BLaER1 treated with 17β-estradiol and CSF1 and Interleukin-3, amounts not matched to agents 10 nM and 100 nM (cell line): ENCODE measurements at regions not wholly inside any gene's neighbourhood (a gene's known extent, or its start where the extent isn't known, plus 50 kb on each side); places are given as distances from the start of the nearest gene placed in this dataset.

ENCODE experiments used
- H3K27ac ChIP-seq, 11 experiments: shearing (Covaris generic); formaldehyde crosslinking; 2 replicates each; pipeline ENCODE4 v1.8.1; 2022
- H3K27me3 ChIP-seq, 11 experiments: shearing (Covaris generic); formaldehyde crosslinking; 2 replicates each; pipeline ENCODE4 v1.8.1; 2022
- H3K36me3 ChIP-seq, 11 experiments: shearing (Covaris generic); formaldehyde crosslinking; 2 replicates each; pipeline ENCODE4 v1.8.1; 2022
- H3K4me1 ChIP-seq, 10 experiments: shearing (Covaris generic); formaldehyde crosslinking; 2 replicates each; pipeline ENCODE4 v1.8.1; 2022
- H3K4me2 ChIP-seq, 11 experiments: shearing (Covaris generic); formaldehyde crosslinking; 2 replicates each; pipeline ENCODE4 v1.8.1; 2022
- H3K4me3 ChIP-seq, 10 experiments: shearing (Covaris generic); formaldehyde crosslinking; 2 replicates each; pipeline ENCODE4 v1.8.1; 2022
- H3K9ac ChIP-seq, 11 experiments: shearing (Covaris generic); formaldehyde crosslinking; 2 replicates each; pipeline ENCODE4 v1.8.1; 2022
- H3K9me3 ChIP-seq, 11 experiments: shearing (Covaris generic); formaldehyde crosslinking; replicated peaks in 1 of 11; 2 replicates each; pipeline ENCODE4 v1.8.1; 2022
- H4K20me1 ChIP-seq, 11 experiments: shearing (Covaris generic); formaldehyde crosslinking; 2 replicates each; pipeline ENCODE4 v1.8.1; 2022
- Cebpa-rat ChIP-seq, 11 experiments: shearing (Covaris generic); IDR thresholded peaks; 2 replicates each; pipeline ENCODE4 v1.8.1; 2022

- no peak overlapping the region for H3K9ac ChIP-seq
- no peak overlapping the region for H3K27ac ChIP-seq
- TF ChIP-seq Cebpa-rat (IDR thresholded peaks at IDR 0.05) = no peak
Observed at GRCh38 chr6:141866731-141867497, 265.8 kb upstream of the GJE1 start.

GRCh38 chr6:141851063-141851462 is 281.7 kb upstream of the GJE1 start:
- H3K9me3 ChIP-seq = no peaks in the 10 kb centered on the region
- no peak overlapping the region for H3K27ac ChIP-seq
- H3K4me3 ChIP-seq = no peak overlapping the region
- no peak overlapping the region for H3K9ac ChIP-seq
- TF ChIP-seq Cebpa-rat (IDR thresholded peaks at IDR 0.05) = no peak
- no peaks in the 10 kb centered on the region for H3K36me3 ChIP-seq
- no peaks in the 10 kb centered on the region for H4K20me1 ChIP-seq
- H3K4me2 ChIP-seq = no peak overlapping the region
- H3K27me3 ChIP-seq = no peaks in the 10 kb centered on the region
- no peaks in the 10 kb centered on the region for H3K4me1 ChIP-seq

More at GRCh38 chr6:141866731-141867497, 265.8 kb upstream of the GJE1 start:
- Histone ChIP-seq H4K20me1 (no peaks in the 10 kb centered on the region), H3K9me3 (no peaks in the 10 kb centered on the region), H3K27me3 (no peaks in the 10 kb centered on the region), H3K4me1 (no peaks in the 10 kb centered on the region), H3K4me2 (no peak overlapping the region), H3K4me3 (no peak overlapping the region), H3K36me3 (no peaks in the 10 kb centered on the region)

- Histone ChIP-seq H3K9me3 (no peaks in the 10 kb centered on the region), H3K36me3 (no peaks in the 10 kb centered on the region), H3K27me3 (no peaks in the 10 kb centered on the region), H3K4me2 (no peak overlapping the region), H4K20me1 (no peaks in the 10 kb centered on the region), H3K4me3 (no peak overlapping the region), H3K27ac (no peak overlapping the region), H3K9ac (no peak overlapping the region), H3K4me1 (no peaks in the 10 kb centered on the region)
- TF ChIP-seq Cebpa-rat (IDR thresholded peaks at IDR 0.05) = no peak
Observed at GRCh38 chr6:141848029-141848890, 284.5 kb upstream of the GJE1 start.

- Histone ChIP-seq H3K27ac (no peak overlapping the region), H3K9ac (no peak overlapping the region), H3K4me1 (no peaks in the 10 kb centered on the region), H3K4me3 (no peak overlapping the region), H3K36me3 (no peaks in the 10 kb centered on the region), H3K4me2 (no peak overlapping the region), H4K20me1 (no peaks in the 10 kb centered on the region), H3K9me3 (no peaks in the 10 kb centered on the region), H3K27me3 (no peaks in the 10 kb centered on the region)
- TF ChIP-seq Cebpa-rat (IDR thresholded peaks at IDR 0.05) = no peak
Observed at GRCh38 chr6:141846639-141847038, 286.1 kb upstream of the GJE1 start.

DNA sequence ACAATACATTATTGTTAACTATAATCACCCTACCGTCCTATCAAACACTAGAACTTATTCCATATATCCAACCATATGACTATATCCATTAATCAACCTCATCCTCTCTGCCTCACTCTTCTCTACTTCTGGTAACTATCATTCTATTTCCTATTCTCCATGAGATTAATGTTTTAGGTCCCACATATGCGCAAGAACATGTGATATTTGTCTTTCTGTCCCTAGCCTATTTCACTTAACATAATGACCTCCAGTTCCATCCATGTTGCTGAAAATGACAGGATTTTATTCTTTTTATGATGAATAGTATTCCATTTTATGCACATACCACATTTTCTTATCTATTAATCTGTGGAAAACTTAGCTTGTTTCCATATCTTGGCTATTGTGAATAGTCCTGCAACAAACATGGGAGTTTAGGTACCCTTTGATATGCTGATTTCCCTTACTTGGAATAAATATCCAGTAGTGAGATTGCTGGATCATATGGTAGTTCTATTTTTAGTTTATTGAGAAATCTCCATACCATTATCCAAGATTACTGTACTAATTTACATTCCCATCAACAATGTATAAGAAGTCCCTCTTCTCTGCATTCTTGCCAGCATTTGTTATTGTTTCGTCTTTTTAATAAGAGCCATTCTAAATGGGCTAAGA is 289.4 kb upstream of the GJE1 start:
- H3K27ac ChIP-seq = no peak overlapping the region
- no peaks in the 10 kb centered on the region for H3K9me3 ChIP-seq
- no peak overlapping the region for H3K4me2 ChIP-seq
- no peaks in the 10 kb centered on the region for H3K27me3 ChIP-seq
- TF ChIP-seq Cebpa-rat (IDR thresholded peaks at IDR 0.05) = no peak
- H3K4me1 ChIP-seq = no peaks in the 10 kb centered on the region
- no peaks in the 10 kb centered on the region for H3K36me3 ChIP-seq
- H3K4me3 ChIP-seq = no peak overlapping the region
- H4K20me1 ChIP-seq = no peaks in the 10 kb centered on the region
- no peak overlapping the region for H3K9ac ChIP-seq

DNA sequence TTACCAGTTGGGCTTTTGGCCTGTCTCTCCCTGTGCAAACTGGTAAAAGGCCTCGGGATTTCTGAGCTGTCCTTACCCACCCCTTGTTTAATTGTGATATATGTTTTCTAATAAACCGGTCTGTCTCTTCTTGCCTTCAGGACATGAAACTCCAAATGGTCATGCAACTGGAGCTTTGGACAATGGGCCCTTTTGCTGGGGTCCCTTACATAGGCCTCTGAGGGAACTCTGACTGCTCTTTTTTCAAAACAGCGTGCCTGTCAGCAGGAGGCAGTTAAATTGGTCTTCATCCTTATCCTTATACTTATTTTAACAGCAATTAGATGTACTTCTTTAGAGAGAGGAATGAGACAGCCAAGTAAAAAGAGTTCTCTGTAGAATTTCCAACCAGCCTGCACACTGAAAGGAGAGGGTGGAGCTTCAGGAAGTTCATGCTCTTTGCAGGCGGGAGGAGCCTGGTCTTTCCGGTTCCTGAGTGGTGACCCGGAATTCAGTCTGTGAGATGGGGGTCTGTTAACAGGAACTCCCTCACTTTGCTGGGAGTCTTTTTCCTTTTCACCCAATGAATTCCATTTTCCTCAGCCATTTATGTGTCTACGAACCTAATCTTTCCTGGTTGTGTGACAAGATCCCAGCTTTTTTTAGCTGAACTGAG is 299.6 kb upstream of the GJE1 start:
- H3K27me3 ChIP-seq = no peaks in the 10 kb centered on the region
- H3K9me3 ChIP-seq = no peaks in the 10 kb centered on the region
- no peak overlapping the region for H3K4me3 ChIP-seq
- no peak overlapping the region for H3K4me2 ChIP-seq
- no peaks in the 10 kb centered on the region for H3K4me1 ChIP-seq
- no peak overlapping the region for H3K9ac ChIP-seq
- H3K36me3 ChIP-seq = no peaks in the 10 kb centered on the region
- no peak for TF ChIP-seq Cebpa-rat (IDR thresholded peaks at IDR 0.05)
- no peaks in the 10 kb centered on the region for H4K20me1 ChIP-seq
- no peak overlapping the region for H3K27ac ChIP-seq

- H3K27ac ChIP-seq = no peak overlapping the region
- H3K27me3 ChIP-seq = no peaks in the 10 kb centered on the region
- no peak overlapping the region for H3K4me3 ChIP-seq
- no peaks in the 10 kb centered on the region for H3K4me1 ChIP-seq
- H3K4me2 ChIP-seq = no peak overlapping the region
- no peaks in the 10 kb centered on the region for H4K20me1 ChIP-seq
- H3K36me3 ChIP-seq = no peaks in the 10 kb centered on the region
- no peak overlapping the region for H3K9ac ChIP-seq
- no peak for TF ChIP-seq Cebpa-rat (IDR thresholded peaks at IDR 0.05)
- H3K9me3 ChIP-seq = no peaks in the 10 kb centered on the region
Observed at GRCh38 chr6:141830530-141830929, 302.2 kb upstream of the GJE1 start.

DNA sequence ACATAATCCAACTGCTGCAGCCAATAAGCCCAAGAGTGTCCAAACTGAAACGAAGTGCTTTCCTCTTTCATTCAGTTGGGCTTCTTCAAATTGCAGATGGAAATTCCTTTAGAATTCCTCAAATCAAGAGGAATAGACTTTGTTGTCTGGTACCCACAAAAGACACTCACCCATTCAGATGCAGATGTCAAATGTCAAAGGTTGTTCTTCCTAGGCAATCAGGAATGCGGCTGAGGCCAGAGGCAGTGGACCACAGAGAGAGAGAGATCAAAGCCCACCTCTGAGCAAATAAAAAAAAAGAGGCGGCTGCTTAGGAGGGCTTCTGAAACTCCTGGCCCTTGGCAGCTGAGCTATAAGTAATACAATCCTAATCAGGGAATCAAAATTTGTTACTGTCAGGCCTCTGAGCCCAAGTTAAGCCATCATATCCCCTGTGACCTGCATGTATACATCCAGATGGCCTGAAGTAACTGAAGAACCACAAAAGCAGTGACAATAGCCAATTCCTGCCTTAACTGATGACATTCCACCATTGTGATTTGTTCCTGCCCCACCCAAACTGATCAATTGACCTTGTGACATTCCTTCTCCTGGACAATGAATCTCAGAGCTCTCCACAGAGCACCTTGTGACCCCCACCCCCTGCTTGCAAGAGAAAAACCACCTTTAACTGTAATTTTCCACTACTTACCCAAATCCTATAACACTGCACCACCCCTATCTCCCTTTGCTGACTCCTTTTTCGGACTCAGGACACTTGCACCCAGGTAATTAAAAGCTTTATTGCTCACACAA is 303.0 kb upstream of the GJE1 start:
- H3K9ac ChIP-seq = no peak overlapping the region
- H3K4me2 ChIP-seq = no peak overlapping the region
- TF ChIP-seq Cebpa-rat (IDR thresholded peaks at IDR 0.05) = no peak
- H3K27me3 ChIP-seq = no peaks in the 10 kb centered on the region
- H3K9me3 ChIP-seq = no peaks in the 10 kb centered on the region
- no peaks in the 10 kb centered on the region for H3K4me1 ChIP-seq
- no peak overlapping the region for H3K4me3 ChIP-seq
- no peaks in the 10 kb centered on the region for H3K36me3 ChIP-seq
- H4K20me1 ChIP-seq = no peaks in the 10 kb centered on the region
- H3K27ac ChIP-seq = no peak overlapping the region
